ENCODE measurements at regions not wholly inside any gene's neighbourhood (a gene's known extent, or its start where the extent isn't known, plus 50 kb on each side); places are given as distances from the start of the nearest gene placed in this dataset.

- TF ChIP-seq CUX1 (CRISPR knock-in tag; IDR thresholded peaks at IDR 0.05) (0 out of 2 replicates have a peak, but pooled peaks have one; percentile 45), ZNF407 (IDR thresholded peaks at IDR 0.05; ENCODE audit: low read depth) (peak; percentile 18; the same call in 1 of the 2 replicates), ZBED1 (IDR thresholded peaks at IDR 0.05) (0 out of 2 replicates have a peak, but pooled peaks have one; percentile 34), MLLT1 (IDR thresholded peaks at IDR 0.05) (peak; percentile 97)
Measured at GRCh38 chr6:68040780-68041179, 594.3 kb upstream of the ADGRB3 start (continued).

All from K562 (cell line).